ENCODE measurements at regions not wholly inside any gene's neighbourhood (a gene's known extent, or its start where the extent isn't known, plus 50 kb on each side); places are given as distances from the start of the nearest gene placed in this dataset.

DNA sequence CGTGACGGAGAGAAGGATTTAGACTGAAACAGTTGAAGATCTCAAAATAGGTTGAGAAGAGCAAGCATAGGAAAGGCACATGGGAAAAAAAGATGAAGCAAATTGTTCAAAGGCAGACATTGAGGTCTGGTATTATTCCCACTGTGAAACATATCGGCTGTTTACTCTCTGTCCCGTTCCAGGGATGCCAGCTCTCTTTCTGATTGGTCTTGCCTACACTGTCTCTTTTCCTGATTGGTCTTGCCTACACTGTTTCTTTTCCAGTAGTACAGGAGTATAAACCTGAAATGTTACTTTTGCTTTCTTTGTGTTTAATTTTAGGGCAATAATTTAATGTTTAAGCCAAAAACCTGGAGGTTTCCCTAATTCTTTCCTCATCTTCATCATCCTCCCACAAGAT is 226.5 kb upstream of the MCHR2 start:
- TF ChIP-seq, protein P1, sequence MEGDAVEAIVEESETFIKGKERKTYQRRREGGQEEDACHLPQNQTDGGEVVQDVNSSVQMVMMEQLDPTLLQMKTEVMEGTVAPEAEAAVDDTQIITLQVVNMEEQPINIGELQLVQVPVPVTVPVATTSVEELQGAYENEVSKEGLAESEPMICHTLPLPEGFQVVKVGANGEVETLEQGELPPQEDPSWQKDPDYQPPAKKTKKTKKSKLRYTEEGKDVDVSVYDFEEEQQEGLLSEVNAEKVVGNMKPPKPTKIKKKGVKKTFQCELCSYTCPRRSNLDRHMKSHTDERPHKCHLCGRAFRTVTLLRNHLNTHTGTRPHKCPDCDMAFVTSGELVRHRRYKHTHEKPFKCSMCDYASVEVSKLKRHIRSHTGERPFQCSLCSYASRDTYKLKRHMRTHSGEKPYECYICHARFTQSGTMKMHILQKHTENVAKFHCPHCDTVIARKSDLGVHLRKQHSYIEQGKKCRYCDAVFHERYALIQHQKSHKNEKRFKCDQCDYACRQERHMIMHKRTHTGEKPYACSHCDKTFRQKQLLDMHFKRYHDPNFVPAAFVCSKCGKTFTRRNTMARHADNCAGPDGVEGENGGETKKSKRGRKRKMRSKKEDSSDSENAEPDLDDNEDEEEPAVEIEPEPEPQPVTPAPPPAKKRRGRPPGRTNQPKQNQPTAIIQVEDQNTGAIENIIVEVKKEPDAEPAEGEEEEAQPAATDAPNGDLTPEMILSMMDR (IDR thresholded peaks at IDR 0.05; ENCODE audit: unreplicated experiment in 3 of 3), result no peak
- Mint-ChIP-seq H3K9me3 (no peaks in the 10 kb centered on the region), H3K4me3 (no peak overlapping the region), H3K4me1 (peaks cover 4% of the 10 kb centered on the region), H3K36me3 (ENCODE audit: low read depth) (no peaks in the 10 kb centered on the region), H3K27me3 (ENCODE audit: low read depth) (peaks cover 4% of the 10 kb centered on the region), H3K27ac (no peak overlapping the region)

DNA sequence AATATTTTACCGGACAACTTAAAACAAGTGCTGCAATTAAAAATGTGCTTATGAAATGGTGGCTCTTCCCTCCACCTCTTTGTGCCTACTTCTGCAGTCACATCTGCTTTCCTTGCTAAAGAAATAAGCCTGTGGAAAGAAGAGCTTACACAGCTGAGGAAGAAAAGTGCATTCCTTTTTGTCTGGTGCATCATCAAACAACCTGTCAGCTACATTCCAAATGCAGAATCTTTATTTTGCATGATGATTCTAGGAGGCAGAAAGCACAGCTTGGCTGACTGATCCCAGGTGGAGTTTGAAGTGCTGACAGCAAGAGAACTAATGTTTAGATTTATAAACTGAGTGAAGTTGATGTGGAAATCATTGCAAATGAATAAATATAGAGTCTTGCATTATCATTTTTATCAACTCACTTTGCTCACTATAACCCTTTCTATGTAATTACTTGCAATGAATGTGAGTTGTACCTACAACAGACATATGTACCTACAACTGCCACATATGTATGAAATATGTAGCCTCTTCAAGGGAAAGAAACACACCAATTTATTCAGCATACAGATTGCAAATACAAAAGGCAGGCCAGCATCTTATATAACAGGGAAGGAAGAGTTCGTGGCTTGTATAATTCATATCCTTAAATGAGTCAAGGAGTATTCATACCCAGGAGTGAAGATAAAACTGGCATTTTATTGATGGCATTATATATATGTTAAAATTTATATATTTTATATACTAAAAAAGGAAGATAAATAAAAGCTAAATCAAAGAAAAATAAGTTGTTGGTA is 223.4 kb upstream of the MCHR2 start:
- no peak overlapping the region for H3K27ac Mint-ChIP-seq
- H3K27me3 Mint-ChIP-seq (ENCODE audit: low read depth), result peaks cover 4% of the 10 kb centered on the region
- TF ChIP-seq, protein P1 (IDR thresholded peaks at IDR 0.05; ENCODE audit: unreplicated experiment in 3 of 3), result no peak
- H3K4me1 Mint-ChIP-seq, result peaks cover 4% of the 10 kb centered on the region
- no peaks in the 10 kb centered on the region for H3K9me3 Mint-ChIP-seq
- no peaks in the 10 kb centered on the region for H3K36me3 Mint-ChIP-seq (ENCODE audit: low read depth)
- no peak overlapping the region for H3K4me3 Mint-ChIP-seq

DNA sequence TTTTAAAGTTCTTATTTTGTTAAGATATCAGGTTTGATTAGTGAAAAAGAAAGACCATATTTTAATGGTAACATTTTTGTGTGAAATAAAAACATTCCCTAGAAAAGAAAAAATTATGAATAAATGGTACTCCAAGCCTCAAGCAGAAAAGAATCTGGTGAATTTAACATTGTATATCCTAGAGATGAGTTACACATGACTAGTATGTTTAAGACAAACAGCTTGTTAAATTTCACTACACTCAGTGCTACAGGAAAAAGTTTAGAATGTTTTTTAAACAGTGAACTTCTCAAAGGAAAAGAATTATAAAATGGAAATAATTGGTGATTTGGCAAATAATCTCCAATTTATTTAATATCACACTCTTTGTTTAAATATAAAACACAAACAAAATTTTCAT is 222.7 kb upstream of the MCHR2 start:
- TF ChIP-seq, protein P1 (IDR thresholded peaks at IDR 0.05; ENCODE audit: unreplicated experiment in 3 of 3), result no peak
- Mint-ChIP-seq H3K4me1 (peaks cover 4% of the 10 kb centered on the region), H3K9me3 (no peaks in the 10 kb centered on the region), H3K4me3 (no peak overlapping the region), H3K36me3 (ENCODE audit: low read depth) (no peaks in the 10 kb centered on the region), H3K27me3 (ENCODE audit: low read depth) (no peaks in the 10 kb centered on the region), H3K27ac (no peak overlapping the region)

DNA sequence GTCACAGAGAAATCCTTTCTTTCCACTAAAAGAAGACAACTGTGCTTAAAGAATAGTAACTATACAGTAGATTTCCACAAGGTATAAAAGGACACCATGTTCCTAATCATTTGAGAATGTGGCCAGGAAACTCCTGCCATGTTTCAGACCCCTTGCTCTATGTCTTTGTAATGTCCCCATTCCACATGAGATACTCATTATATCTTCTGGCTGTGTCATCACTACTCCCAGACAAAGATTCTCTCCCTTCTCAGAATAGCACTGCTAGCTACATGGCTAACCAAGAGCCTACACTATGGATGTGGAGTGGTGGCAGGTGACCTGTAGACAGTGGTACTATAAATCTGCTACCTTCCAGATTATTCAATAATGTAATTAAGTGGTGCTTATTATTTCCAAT is 218.1 kb upstream of the MCHR2 start:
- H3K4me3 Mint-ChIP-seq, result no peak overlapping the region
- no peaks in the 10 kb centered on the region for H3K4me1 Mint-ChIP-seq
- H3K27ac Mint-ChIP-seq, result no peak overlapping the region

DNA sequence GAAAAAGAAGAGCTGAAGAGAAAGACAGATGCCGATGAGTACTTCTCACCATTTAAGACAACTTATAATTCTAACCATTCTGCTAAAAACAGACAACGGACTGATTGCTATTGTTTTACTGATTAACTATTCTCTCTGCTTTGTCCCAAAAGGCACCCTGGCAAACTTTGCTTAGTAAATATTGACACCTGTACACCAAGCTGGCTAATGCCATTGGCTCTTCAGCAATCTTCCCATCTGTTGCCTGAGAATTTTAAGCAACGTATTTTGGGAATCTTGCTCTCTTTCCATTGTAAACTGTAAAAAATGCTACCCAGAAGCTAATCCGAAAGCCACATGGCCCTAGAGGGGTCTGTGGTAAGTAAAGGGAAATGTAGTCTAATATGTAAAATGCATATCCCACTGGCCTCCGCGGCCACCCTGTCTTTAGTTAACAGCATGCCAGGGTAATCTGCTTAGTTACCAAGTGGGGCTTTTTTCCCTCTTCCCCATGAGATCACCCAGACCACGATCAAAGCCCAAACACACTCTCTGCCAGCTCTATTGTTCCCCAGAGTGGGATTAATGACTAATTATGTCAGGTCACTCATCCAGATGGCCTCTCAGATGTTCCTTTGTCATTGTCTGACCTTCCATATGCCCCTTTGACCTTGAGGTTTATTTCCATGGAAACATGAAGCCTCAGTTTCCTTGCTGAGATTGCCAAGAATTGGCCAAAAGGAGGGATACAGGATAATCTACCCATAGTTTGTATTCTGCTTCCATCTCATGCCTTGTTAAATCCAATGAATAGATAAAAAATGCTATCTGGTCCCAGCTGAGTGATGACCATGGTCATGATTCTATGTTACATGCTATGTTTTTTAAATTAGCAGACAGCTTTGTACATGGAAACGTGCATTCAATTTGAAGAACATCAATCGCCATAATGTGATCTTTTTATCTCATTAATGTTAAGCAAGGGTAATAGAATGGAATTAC is 216.4 kb upstream of the MCHR2 start:
- TF ChIP-seq, protein P1 (IDR thresholded peaks at IDR 0.05; ENCODE audit: unreplicated experiment in 3 of 3), result no peak
- H3K4me1 Mint-ChIP-seq, result no peaks in the 10 kb centered on the region
- no peaks in the 10 kb centered on the region for H3K27me3 Mint-ChIP-seq (ENCODE audit: low read depth)
- H3K9me3 Mint-ChIP-seq, result no peaks in the 10 kb centered on the region
- H3K27ac Mint-ChIP-seq, result no peak overlapping the region
- no peaks in the 10 kb centered on the region for H3K36me3 Mint-ChIP-seq (ENCODE audit: low read depth)
- no peak overlapping the region for H3K4me3 Mint-ChIP-seq

More for the DNA sequence above, 218.1 kb upstream of the MCHR2 start:
- TF ChIP-seq, protein P1 (IDR thresholded peaks at IDR 0.05; ENCODE audit: unreplicated experiment in 3 of 3), result no peak
- no peaks in the 10 kb centered on the region for H3K27me3 Mint-ChIP-seq (ENCODE audit: low read depth)
- no peaks in the 10 kb centered on the region for H3K9me3 Mint-ChIP-seq
- no peaks in the 10 kb centered on the region for H3K36me3 Mint-ChIP-seq (ENCODE audit: low read depth)
